Right cardiac atrium (tissue), 5 donors: ENCODE measurements at regions not wholly inside any gene's neighbourhood (a gene's known extent, or its start where the extent isn't known, plus 50 kb on each side); places are given as distances from the start of the nearest gene placed in this dataset.

Experiments
- ATAC-seq, 2 donors: fragments of 200-7000 bp; cut with Tn5 transposase; one replicate each; pipeline versions ENCODE4 v1.8.0 to v1.9.1; 2020; ENCODE audit warnings: moderate library complexity in 2 of 2, mild to moderate bottlenecking in 1 of 2
- DNase-seq, 3 donors: peaks; one replicate each; pipeline ENCODE4 v3.0.0-alpha.2; 2020
- H3K27ac ChIP-seq: one replicate; pipeline ENCODE4 v1.5.1; 2013; ENCODE audit warnings: mild to moderate bottlenecking, low read length, control low read depth, moderate library complexity
- H3K27me3 ChIP-seq: one replicate; pipeline ENCODE4 v1.6.1; 2013; ENCODE audit not compliant: control insufficient read depth, insufficient read depth
- H3K4me1 ChIP-seq: one replicate; pipeline ENCODE4 v1.6.1; 2013; ENCODE audit warnings: low read length; ENCODE audit not compliant: control insufficient read depth, insufficient read depth
- H3K4me3 ChIP-seq: one replicate; pipeline ENCODE4 v1.5.1; 2013; ENCODE audit warnings: low read length, control low read depth
- H3K9me3 ChIP-seq: one replicate; pipeline ENCODE4 v1.6.1; 2013; ENCODE audit warnings: low read length; ENCODE audit not compliant: control insufficient read depth
- WGBS: extraction: QIAGEN DNeasy Blood & Tissue Kit; methylation state at CpG from one replicate; pipeline ENCODE4 v1.1.7; 2013; 5-methylcytosine and 5-hydroxymethylcytosine counted together
- intact Hi-C, 4 donors: fragments of 100-400 bp; cut with DNase I; formaldehyde crosslinking; loops; one replicate each; pipeline versions ENCODE4 v1.11.0 to v1.14.0; 2022 to 2023
- donor health status: healthy with polysubstance abuse.
- donor health status: DM: no; HTN: yes; CAD: no.
- donor health status: DM: no; HTN: no; CAD: no.
- donor health status: DM: no; HTN: yes; CAD: no; lungs with severe emphysema.
- donor health status: DM: yes; HTN: yes; CAD: no.

DNA sequence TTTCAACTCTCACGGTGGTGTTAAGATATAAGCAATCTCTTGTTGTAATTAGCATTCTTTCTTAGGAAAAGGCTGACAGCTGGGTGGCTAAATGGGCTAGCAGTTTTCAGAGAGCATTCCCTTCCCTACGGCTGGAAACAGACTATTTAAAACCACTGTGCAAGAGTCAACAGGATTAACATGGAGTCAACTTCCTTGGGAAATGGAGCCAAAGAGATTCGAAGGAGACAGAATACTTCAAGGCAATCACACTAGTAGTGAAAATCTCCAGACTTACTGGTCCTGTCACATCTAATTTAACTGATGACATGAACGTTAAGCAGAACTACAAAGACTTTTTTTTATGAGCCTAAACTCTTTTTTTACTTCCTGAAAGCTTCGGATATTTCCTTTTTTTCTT, 453.3 kb upstream of the ITGA1 start:
- Histone ChIP-seq H3K27ac (no peak overlapping the region), H3K4me1 (no peaks in the 10 kb centered on the region), H3K4me3 (no peak overlapping the region), H3K9me3 (no peaks in the 10 kb centered on the region), H3K27me3 (no peaks in the 10 kb centered on the region)
- intact Hi-C loops, result no loop called here
- DNase-seq (no peak), ATAC-seq (no peak)
- WGBS, result 7% methylated on average over 5 of the region's 5 CpGs

DNA sequence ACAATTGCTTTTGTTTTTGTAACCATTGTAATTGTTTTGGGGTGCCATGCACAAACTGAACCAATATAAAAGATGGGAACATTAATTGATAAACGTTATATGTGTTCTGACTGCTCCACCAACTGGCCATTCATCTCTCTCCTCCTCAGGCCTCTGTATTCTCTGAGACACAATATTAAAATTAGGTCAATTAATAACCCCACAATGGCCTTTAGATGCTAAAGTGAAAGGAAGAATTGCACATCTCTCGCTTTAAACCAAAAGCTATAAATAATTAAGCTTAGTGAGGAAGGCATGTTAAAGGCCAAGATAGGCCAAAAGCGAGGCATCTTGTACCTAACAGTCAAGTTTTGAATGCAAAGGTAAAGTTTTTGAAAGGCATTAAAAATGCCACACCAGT, 448.4 kb upstream of the ITGA1 start:
- intact Hi-C loops, result no loop called here
- DNase-seq, result no peak
- no peaks in the 10 kb centered on the region for H3K9me3 ChIP-seq
- H3K27me3 ChIP-seq, result no peaks in the 10 kb centered on the region
- no peak for ATAC-seq
- H3K27ac ChIP-seq, result no peak overlapping the region
- 84% methylated on average over 3 of the region's 3 CpGs for WGBS
- no peak overlapping the region for H3K4me3 ChIP-seq
- no peaks in the 10 kb centered on the region for H3K4me1 ChIP-seq

DNA sequence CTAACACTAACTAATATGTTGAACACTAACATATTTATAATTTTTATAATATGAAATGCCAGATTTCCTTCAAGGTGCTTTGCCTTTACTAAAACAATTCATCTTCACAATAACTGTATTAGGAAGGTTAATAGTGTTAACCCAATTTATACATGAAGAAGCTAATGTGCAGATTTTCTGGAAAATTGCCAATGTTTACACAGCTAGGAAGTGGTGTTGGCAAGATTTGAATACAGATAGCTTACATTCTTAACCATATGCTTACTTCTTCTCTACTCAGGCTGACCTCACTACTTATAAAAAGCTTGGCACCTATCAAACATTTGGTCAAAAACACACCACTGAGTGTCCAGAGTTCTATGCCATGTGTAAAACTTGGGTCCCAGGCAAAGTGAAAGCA, 445.4 kb upstream of the ITGA1 start:
- Histone ChIP-seq H3K27ac (no peak overlapping the region), H3K4me3 (no peak overlapping the region), H3K4me1 (no peaks in the 10 kb centered on the region), H3K27me3 (no peaks in the 10 kb centered on the region), H3K9me3 (no peaks in the 10 kb centered on the region)
- no peak for DNase-seq
- ATAC-seq, result no peak
- intact Hi-C loops, result no loop called here

DNA sequence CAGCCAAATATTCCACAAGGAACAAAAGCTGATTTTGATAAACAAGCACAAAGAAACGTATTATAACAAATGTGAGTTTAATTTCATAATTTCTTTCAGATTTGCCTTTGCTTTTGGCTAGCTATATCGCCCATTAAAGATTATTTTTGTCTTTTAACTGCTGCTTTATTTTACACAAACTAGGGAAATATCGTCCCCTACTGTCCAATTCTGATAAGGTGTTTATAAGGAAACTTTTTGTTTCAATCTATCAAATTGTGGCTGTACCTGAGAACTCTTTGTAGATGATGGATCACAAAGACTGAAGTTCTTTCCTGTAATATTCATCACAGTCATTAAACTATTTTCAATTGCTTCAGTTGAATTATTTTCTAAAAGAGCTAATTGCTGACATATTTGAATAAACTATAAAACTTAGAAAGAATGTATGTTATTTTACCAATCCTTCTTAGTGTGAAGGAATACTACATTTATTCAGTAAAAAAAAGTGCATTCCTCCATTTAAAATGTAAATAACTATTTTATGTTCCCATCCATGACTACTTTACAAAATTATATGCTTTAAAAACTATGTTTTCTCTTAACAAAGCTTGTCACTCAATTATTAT, 431.3 kb upstream of the ITGA1 start:
- Histone ChIP-seq H3K4me1 (no peaks in the 10 kb centered on the region), H3K27ac (no peak overlapping the region), H3K9me3 (no peaks in the 10 kb centered on the region), H3K27me3 (no peaks in the 10 kb centered on the region), H3K4me3 (no peak overlapping the region)
- DNase-seq (no peak), ATAC-seq (no peak)
- 27% methylated on average over 3 of the region's 3 CpGs for WGBS
- intact Hi-C loops, result no loop called here

DNA sequence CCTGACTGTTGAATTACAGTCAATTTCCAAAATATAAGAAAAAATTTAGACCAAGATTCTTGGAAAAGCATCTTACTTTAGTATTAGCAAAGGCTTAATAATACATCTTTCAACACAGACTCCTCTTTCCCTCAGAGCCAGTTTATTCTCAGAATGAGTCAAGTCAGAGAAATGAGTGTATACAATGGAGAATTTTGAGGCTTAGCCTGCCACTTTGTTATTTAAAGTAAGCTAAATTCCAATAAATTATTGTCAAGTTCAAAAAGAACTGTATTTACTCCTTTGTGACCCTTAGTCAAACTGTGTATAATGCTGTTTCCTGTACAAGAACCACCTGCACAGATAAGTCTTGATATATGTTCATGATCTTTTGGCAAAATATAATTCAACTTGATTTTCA, 428.5 kb upstream of the ITGA1 start:
- no peak for ATAC-seq
- no peaks in the 10 kb centered on the region for H3K27me3 ChIP-seq
- H3K4me1 ChIP-seq, result no peaks in the 10 kb centered on the region
- H3K4me3 ChIP-seq, result no peak overlapping the region
- H3K9me3 ChIP-seq, result no peaks in the 10 kb centered on the region
- H3K27ac ChIP-seq, result no peak overlapping the region
- DNase-seq, result no peak
- intact Hi-C loops, result no loop called here

DNA sequence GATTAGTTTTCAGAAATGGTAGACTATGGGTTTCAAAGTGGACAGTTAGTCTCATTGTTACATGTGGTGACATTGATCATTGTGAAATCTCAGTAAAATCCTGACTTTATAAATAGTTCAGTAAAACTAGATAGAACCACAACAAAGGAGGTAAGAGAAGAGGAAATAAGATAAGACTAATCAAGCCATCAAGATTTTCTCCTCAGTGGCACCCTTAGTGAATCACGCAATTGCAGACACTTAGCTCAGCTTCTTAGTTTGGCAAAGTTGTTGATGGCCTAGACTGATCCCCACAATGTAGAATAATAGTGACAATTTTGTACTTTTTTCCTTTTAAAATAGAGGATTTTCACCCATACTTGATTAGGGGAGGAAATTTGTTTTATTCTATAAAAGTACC, 426.7 kb upstream of the ITGA1 start:
- H3K27ac ChIP-seq, result no peak overlapping the region
- no peaks in the 10 kb centered on the region for H3K27me3 ChIP-seq
- no peak for ATAC-seq
- DNase-seq, result no peak
- H3K4me3 ChIP-seq, result no peak overlapping the region
- WGBS, result 77% methylated on average over 1 of the region's 1 CpG
- H3K9me3 ChIP-seq, result no peaks in the 10 kb centered on the region
- intact Hi-C loops, result loop anchor here in 1 of 4 donors (10.0 kb wide), 1 partner anchor 676 kb away; no protein-coding TSS in a partner anchor
- no peaks in the 10 kb centered on the region for H3K4me1 ChIP-seq

DNA sequence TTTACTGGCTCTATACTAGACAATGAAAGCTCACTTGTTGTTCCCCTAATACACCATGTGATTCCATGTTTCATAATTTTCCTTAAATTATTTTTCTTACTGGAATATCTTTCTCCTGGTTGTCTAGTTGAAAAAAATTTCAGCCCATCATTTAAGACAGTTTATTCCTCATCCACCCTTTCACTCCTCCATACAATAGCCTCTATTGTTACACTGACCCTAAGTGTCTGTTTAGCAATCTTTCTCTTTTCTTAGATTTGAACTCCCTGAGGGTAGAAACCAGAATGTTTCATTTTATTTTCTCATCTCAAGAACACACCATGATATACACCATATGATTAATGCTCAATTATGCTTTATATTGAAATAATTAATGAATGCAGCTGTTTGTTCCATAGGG, 413.4 kb upstream of the ITGA1 start:
- no peak overlapping the region for H3K4me3 ChIP-seq
- H3K9me3 ChIP-seq, result no peaks in the 10 kb centered on the region
- ATAC-seq (no peak), DNase-seq (no peak)
- H3K4me1 ChIP-seq, result no peaks in the 10 kb centered on the region
- no peaks in the 10 kb centered on the region for H3K27me3 ChIP-seq
- intact Hi-C loops, result no loop called here
- no peak overlapping the region for H3K27ac ChIP-seq

DNA sequence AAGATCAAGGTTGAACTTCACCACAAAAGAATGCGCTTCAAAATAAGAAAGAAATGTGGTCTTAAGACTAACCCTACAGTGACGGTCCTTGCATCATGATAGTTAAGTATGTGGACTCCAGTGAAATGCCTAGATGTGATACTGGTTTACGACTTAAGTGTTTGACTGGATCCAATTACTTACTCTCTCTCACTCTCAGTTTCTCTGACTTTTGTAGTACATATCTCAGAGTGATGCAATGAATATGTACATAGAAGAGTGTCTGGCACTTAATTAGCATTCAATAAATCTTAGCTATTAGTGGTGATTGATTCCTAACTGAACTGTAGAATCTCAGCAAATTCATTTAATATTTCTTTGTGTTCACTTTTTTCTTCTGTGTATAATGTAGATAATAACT, 411.7 kb upstream of the ITGA1 start:
- 86% methylated on average over 3 of the region's 3 CpGs for WGBS
- Histone ChIP-seq H3K27ac (no peak overlapping the region), H3K4me1 (no peaks in the 10 kb centered on the region), H3K4me3 (no peak overlapping the region), H3K27me3 (no peaks in the 10 kb centered on the region), H3K9me3 (no peaks in the 10 kb centered on the region)
- ATAC-seq, result no peak
- DNase-seq, result no peak
- intact Hi-C loops, result no loop called here

DNA sequence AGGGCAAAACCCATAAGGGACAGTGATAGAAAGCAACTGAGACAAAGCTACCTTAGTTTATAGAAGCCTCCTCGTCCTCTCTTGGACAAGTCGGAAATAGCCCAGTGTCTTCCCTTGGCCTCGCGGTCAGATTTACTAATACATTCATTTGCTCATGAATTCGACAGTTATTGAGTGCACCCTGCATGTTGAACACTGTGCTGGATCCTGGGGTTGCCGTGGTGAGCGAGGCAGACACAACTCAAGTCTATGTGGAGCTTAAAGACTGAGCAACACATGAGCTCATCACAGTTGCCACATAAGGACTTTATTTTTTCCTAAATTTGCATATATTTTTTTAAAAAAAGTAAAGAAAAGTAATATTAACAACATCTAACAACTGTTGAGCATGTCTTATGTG, 411.1 kb upstream of the ITGA1 start:
- intact Hi-C loops, result no loop called here
- H3K9me3 ChIP-seq, result no peaks in the 10 kb centered on the region
- ATAC-seq (no peak), DNase-seq (no peak)
- H3K4me1 ChIP-seq, result no peaks in the 10 kb centered on the region
- no peak overlapping the region for H3K4me3 ChIP-seq
- no peaks in the 10 kb centered on the region for H3K27me3 ChIP-seq
- 87% methylated on average over 7 of the region's 7 CpGs for WGBS
- no peak overlapping the region for H3K27ac ChIP-seq

DNA sequence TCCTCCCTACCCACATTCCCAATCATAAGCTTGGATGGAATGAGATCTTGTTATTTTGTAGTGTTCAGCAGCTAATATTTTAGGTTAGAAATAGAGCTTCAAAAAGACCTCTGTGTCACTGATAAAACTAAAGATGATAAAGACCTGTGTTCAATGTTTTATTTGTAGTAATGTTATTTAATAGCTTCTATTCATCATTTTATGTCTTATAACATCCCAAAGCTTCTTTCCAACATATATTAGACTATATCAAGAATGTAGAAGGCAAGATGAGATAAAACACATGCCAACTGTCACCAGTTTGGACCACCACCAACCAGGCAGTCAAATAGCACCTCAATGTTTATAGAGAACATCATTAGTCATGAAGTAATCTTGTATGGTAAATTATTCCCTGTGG, 409.5 kb upstream of the ITGA1 start:
- DNase-seq, result no peak
- Histone ChIP-seq H3K4me3 (no peak overlapping the region), H3K27ac (no peak overlapping the region), H3K4me1 (no peaks in the 10 kb centered on the region), H3K27me3 (no peaks in the 10 kb centered on the region), H3K9me3 (no peaks in the 10 kb centered on the region)
- no peak for ATAC-seq
- intact Hi-C loops, result no loop called here

DNA sequence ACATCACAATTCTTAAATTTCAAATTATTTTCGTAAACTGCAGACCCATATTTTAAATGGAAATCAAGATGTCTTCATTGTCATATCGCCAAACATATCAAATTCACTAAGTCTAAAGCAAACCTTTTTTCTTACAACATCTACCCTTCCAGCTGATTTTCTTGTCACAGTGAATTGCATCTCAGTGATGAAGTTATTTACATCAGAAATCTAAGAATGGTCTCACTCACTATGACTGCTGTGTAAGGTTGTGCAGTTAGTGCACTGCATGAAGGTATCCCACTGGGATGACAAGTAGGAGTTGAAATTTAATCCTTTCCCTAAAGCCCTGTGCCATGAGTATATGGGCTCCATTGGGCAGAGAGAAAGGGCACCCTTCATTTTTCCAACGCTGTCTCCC, 399.4 kb upstream of the ITGA1 start:
- Histone ChIP-seq H3K9me3 (no peaks in the 10 kb centered on the region), H3K27me3 (no peaks in the 10 kb centered on the region), H3K4me3 (no peak overlapping the region), H3K27ac (no peak overlapping the region), H3K4me1 (no peaks in the 10 kb centered on the region)
- ATAC-seq (no peak), DNase-seq (no peak)
- intact Hi-C loops, result no loop called here
- 93% methylated on average over 3 of the region's 3 CpGs for WGBS

DNA sequence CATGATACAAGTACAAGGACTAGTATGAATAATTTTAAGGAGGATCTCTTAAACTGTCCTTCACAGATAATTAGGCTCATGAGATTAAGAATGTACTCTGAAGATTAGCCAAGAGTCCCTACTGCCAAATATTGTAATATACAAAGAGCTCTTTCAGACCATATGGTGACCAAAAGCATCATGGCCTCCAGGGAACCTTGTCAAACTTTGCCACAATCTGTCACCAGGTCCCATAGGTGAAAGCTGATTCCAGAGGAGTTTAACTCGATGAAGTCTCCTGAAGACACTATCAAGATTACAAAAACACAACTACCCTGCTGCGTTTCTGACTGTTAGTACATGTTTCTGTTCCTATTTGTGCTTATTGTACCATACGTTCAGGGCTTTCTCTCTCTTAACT, 395.4 kb upstream of the ITGA1 start:
- ATAC-seq, result no peak
- Histone ChIP-seq H3K4me1 (no peaks in the 10 kb centered on the region), H3K27me3 (no peaks in the 10 kb centered on the region), H3K9me3 (no peaks in the 10 kb centered on the region), H3K27ac (no peak overlapping the region), H3K4me3 (no peak overlapping the region)
- no peak for DNase-seq
- intact Hi-C loops, result no loop called here
- 56% methylated on average over 3 of the region's 3 CpGs for WGBS
